ENCODE measurements at regions not wholly inside any gene's neighbourhood (a gene's known extent, or its start where the extent isn't known, plus 50 kb on each side); places are given as distances from the start of the nearest gene placed in this dataset.

- TF ChIP-seq L3MBTL2 (conservative IDR thresholded peaks at IDR 0.05) (no peak), BHLHE40 (IDR thresholded peaks at IDR 0.05; ENCODE audit: borderline replicate concordance) (no peak), ZNF384 (IDR thresholded peaks at IDR 0.05) (no peak)
- POLR2A ChIA-PET, result no interaction called here
- no peak for DNase-seq (ENCODE audit: extremely low spot score)
- CTCF ChIA-PET, result no interaction called here
Measured at GRCh38 chr7:35314354-35314753, 60.5 kb upstream of the TBX20 start.

DNA sequence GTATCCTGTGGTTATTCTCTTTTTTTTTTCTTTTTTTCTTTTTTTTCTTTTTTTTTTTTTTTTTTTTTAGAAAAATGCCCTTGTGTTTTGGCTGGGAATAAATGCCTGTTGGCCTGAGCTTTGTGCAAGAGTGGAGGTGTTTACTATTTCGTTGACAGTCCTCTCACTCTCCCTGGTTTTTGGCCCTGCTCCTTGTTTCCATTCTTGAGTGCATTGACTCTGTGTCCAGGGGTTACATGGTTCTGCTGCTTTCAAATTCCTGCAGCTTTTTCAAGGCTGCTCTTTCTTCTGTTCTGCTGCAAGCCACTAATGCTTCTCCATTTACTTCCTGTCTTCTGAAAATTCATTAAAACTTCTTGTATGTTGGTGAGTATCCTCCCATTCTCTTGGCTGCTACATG lies 59.7 kb upstream of the TBX20 start:
- no peak for DNase-seq (ENCODE audit: extremely low spot score)
- ChIA-PET CTCF (interaction anchor here (0.6 kb wide), 1 partner anchor 19 kb away, joined by 7 read pairs; no protein-coding TSS in a partner anchor), POLR2A (no interaction called here)
- TF ChIP-seq ELF4 (IDR thresholded peaks at IDR 0.05), result no peak
